Dedifferentiated amniotic fluid mesenchymal stem cell (primary cell): ENCODE measurements at regions not wholly inside any gene's neighbourhood (a gene's known extent, or its start where the extent isn't known, plus 50 kb on each side); places are given as distances from the start of the nearest gene placed in this dataset.
"Not testable (repeated sequence)": the region's sequence is repeated elsewhere in the genome, so short reads cannot be mapped to it uniquely, and the experiment has no call there.

Source experiments
- DNase-seq: peaks from one replicate; pipeline ENCODE4 v3.0.0-alpha.2; 2016; ENCODE audit errors: extremely low spot score

DNA sequence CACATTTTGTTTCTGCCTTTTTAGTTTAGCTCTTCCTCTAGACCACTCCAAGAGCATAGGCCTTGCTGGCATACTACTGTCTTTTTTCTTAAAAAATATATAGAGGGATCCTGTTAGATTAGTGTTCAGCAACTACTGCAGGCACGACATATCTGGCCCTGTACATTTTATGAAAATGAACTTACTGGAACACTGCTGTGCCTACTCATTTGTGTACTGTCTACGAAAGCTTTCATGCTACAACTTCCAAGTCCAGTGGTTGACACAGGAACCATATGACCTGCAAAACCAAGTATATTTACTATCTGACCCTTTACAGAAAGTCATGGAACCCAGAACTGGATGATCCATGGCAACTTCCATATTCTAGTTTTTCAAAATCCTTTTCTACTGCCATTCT is 66.6 kb upstream of the SPTLC3 start:
- DNase-seq, result no peak

DNA sequence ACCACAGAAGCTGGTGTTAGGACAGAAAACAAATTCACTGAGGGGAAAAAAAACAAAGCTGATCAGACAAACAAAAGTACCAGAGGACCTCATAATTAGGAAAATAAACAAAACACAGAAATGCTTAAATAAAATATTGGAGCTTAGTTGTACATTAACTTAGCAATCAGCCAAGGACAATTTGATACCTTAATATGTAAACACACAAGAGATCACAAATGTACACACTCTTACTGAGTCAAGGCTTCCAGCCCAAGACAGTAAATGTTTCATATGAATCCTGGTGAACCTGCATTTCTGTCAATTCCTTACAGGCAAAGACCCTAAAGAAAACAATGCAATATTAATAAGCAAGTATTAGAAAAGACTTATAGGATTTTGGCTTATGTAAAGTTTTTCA is 62.0 kb upstream of the SPTLC3 start:
- DNase-seq, result no peak

DNA sequence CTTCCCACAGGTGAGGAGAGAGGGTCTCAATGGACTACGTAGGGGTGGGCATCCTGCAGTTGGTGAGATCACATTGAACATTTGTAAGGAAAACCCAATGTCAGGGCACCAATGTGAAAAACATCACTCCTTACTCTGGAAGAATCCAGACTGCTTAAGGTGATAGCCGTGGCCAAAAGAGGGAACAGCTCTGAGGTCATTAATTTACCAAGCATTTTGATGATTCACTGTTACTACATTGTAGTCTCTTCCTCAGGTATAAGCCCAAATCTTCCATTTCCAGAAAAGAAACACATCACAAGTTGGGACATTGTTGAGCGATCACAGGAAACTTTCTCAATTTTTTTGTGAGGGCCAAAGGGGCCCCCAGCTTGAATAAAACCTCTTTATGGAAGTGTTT is 61.1 kb upstream of the SPTLC3 start:
- no peak for DNase-seq

DNA sequence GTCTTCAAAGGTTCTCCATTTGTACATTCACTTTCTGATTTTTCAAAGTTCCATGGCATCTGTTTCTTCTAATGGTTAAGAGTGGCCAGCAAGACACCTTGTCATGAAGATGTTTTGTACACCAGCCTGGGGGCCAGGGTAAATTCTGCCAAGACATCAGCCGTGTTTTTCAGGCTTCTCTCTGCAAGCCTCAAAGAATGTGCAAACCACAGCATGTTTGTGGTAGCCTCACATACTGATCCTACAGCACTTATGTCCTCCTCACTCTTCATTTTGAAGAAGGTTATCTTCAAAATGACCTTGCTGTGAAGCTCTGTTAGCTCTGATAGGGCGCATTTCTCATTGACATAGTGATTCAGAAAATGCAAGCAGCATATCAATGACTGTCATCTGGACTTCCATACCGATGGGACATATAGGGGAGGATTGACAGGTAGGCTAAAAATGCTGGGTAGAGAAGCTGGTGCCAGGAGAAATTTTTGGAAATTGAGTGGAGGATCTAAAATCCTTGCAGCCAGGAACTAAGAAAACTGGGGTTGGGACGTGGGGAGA is 59.3 kb upstream of the SPTLC3 start:
- no peak for DNase-seq

DNA sequence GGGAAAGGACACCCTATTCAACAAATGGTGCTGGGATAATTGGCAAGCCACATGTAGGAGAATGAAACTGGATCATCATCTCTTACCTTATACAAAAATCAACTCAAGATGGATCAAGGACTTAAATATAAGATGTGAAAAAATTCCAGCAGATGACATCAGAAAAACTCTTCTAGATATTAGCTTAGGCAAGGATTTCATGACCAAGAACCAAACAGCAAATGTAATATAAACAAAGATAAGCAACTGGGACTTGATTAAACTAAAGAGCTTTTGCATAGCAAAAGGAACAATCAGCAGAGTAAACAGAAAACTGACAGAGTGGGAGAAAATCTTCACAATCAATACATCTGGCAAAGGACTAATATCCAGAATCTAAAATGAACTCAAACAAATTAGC is 54.5 kb upstream of the SPTLC3 start:
- not testable (repeated sequence) for DNase-seq

DNA sequence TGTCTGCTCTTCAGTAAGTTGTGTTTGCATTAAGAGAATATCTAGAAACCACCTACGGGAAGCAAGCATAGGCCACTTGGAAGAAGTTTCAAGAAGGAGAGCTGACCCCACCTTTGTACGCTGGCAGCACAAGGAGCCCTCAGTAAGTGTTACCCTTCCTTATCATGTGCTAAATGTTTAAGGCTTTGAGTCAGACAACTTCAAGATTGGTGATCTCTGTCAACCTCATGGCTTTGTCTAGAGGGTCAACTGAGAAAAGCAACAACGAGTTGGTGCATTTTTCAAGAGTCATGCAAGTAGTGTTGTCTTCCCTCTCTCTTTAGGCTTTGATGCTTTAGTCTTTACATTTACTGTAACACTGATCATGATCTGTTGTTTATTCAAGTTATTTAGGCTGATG is 53.2 kb upstream of the SPTLC3 start:
- DNase-seq, result no peak

DNA sequence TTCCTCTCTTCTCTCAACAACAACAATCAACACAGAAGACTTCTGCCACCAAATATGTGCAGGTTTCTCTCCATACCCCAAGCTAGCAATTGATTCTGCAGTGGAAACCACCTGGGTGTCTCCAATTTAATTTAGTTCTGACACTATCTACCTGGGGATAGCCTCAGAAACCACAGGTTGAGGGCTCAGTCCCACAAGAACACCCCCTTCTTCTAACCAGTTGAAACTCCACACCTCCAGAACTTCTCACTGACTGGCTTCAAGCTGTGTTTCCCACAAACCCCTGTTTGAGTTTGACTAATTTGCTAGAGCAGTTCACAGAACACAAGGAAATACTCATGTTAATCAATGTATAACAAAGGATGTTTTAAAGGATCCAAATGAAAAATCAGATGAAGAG is 52.5 kb upstream of the SPTLC3 start:
- no peak for DNase-seq

DNA sequence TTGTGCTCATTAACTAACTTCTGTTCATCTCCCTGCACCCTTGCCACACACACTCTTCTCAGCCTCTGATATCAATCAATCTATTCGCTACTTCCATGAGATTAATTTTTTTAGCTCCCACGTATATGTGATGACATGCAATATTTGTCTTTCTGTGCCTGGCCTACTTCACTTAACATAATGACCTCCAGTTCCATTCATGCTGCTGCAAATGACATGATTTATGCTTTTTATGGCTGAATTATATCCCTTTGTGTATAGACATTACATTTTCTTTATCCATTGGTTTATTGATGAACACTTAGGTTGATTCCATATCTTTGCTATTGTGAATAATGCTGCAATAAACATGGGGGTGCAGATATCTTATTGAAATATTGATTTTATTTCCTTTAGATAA is 50.8 kb upstream of the SPTLC3 start:
- DNase-seq, result no peak
